ENCODE measurements at regions not wholly inside any gene's neighbourhood (a gene's known extent, or its start where the extent isn't known, plus 50 kb on each side); places are given as distances from the start of the nearest gene placed in this dataset.

DNA sequence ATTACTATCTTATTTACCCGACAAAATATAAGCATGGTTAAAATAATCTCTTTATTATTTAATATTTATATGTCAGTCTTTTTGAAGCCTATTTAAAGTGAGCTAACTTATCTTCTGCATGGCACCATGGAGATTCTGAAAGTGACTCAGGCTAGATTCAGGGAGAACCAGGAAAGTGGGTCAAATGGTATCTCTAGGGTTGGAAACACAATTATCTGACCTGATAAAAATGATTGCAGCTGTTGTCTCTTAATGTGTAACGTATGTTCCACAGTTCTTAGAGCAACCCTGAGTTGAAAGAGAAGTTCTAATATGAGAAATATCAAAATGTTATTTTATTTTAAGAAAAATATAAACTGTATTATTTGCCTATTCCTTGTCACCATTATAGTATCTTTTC lies 143.1 kb upstream of the CARD18 start:
- TF ChIP-seq, protein P1, sequence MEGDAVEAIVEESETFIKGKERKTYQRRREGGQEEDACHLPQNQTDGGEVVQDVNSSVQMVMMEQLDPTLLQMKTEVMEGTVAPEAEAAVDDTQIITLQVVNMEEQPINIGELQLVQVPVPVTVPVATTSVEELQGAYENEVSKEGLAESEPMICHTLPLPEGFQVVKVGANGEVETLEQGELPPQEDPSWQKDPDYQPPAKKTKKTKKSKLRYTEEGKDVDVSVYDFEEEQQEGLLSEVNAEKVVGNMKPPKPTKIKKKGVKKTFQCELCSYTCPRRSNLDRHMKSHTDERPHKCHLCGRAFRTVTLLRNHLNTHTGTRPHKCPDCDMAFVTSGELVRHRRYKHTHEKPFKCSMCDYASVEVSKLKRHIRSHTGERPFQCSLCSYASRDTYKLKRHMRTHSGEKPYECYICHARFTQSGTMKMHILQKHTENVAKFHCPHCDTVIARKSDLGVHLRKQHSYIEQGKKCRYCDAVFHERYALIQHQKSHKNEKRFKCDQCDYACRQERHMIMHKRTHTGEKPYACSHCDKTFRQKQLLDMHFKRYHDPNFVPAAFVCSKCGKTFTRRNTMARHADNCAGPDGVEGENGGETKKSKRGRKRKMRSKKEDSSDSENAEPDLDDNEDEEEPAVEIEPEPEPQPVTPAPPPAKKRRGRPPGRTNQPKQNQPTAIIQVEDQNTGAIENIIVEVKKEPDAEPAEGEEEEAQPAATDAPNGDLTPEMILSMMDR (conservative IDR thresholded peaks at IDR 0.05; ENCODE audit: low read depth, low read length) = no peak
- H3K4me3 ChIP-seq (ENCODE audit: low read depth, low read length) = no peak overlapping the region
- DNase-seq (ENCODE audit: low read depth) = no peak

DNA sequence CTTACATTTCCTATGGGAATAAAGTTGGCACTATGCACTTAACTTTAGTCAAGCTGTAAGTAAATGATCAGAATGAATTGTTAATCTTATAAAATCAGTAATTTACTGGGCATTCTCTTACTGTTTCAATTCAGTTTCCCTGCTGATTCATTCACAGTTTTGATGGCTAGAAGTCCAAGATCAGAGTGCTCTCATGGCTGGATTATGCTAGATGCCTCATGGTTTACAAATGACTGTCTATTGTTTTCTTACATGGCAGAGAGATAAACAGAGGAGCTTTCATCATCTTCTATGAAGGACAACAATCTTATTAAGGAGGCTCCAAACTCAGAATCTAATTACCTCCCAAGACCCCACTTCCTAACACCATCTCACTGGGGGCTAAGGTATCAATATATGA lies 135.1 kb upstream of the CARD18 start:
- no peak overlapping the region for H3K4me3 ChIP-seq (ENCODE audit: low read depth, low read length)
- TF ChIP-seq, protein P1 (conservative IDR thresholded peaks at IDR 0.05; ENCODE audit: low read depth, low read length) = no peak
- DNase-seq (ENCODE audit: low read depth) = no peak

DNA sequence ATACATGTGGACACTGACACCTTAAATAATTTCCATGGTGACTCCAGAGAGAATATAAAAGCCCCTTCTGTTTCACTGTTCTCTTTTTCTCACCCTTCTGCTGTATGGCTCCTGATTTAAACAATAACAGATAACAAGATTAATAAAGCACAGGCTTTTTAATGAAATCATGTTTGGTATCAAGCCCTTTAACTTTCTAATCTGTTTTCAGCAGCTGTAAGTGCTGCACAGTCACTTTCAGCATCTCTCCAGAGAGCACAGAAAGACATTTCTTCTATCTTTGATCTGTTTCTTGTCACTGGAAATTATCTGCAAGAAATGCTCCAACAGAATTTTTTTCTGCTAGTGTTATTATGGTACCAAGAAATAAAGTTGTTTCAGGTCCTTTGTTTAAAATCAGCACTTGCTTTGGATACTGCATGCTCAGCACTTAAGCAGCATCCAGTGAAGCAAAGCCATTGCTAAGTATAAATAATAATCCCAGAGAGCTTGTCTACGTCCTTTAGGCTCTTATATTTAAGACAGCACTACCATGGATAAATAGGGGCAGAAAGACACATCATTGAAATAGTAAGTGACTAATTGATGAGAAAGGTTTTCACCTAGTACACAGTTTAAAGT lies 134.2 kb upstream of the CARD18 start:
- TF ChIP-seq, protein P1 (conservative IDR thresholded peaks at IDR 0.05; ENCODE audit: low read depth, low read length) = no peak
- no peak overlapping the region for H3K4me3 ChIP-seq (ENCODE audit: low read depth, low read length)
- no peak for DNase-seq (ENCODE audit: low read depth)

DNA sequence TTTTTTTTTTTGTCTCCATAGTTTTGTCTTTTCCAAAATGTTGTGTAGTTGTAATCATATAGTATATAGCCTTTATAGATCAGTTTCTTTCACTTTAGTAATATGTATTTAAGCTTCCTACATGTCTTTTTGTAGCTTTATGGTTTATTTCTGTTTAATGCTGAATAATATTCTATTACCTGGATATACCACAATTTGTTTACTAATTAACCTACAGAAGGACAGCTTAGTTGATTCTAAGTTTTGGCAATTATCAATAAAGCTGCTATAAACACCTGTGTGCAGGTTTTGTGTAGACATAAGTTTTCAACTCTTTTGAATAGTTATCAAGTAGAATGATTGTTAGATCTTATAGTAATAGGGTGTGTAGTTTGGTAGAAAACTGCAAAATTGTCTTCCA lies 130.3 kb upstream of the CARD18 start:
- no peak overlapping the region for H3K4me3 ChIP-seq (ENCODE audit: low read depth, low read length)
- DNase-seq (ENCODE audit: low read depth) = no peak
- TF ChIP-seq, protein P1 (conservative IDR thresholded peaks at IDR 0.05; ENCODE audit: low read depth, low read length) = no peak

DNA sequence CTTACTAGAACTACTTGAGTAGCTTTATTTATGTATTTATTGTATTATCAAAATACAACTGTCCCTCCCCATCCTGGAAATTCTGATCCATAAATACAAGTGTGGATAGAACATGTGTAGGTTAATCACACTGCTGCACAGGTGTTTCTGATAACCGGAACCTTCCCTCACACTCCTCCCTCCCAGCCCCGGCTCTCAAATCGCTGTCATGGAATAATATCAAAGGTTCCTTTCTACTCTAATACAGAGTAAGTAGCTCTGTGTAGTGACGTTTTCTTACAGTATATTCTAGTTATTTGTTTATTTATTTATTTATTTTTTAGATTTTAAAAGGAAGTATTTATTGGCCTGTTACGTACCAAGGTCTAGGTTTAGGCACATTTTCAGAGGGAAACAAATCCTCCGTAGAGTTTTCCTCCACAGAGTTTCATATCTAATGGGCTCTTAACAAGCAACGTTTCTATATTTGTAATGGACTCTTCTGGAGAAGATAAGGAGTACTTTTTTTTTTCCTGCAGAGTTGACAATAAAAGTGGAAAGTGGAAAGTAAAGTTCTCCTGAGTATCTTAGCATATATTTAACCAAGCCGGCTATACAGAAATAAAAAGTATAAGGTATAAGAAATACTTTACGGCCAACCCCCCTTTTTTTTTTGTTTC lies 129.0 kb upstream of the CARD18 start:
- TF ChIP-seq, protein P1 (conservative IDR thresholded peaks at IDR 0.05; ENCODE audit: low read depth, low read length) = no peak
- no peak for DNase-seq (ENCODE audit: low read depth)
- no peak overlapping the region for H3K4me3 ChIP-seq (ENCODE audit: low read depth, low read length)

DNA sequence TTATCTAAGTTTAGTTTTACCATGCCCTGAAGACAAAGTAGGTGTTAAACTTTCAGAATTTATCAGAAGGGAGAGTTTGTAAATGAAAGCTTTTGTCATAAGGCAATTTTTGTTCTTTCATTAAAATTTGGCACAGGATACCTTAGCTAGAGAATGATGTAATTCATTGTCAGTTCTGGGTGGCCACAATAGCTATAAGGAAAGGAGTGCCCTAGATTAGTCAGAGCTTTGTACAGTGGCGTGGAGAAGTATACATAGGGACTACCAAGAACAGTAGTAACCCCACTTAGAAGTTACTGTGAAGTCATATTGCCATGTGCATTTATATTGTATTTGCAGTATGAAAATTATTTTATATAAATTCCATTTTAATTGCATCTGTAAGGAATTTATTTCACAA lies 126.3 kb upstream of the CARD18 start:
- H3K4me3 ChIP-seq (ENCODE audit: low read depth, low read length) = no peak overlapping the region
- DNase-seq (ENCODE audit: low read depth) = no peak
- TF ChIP-seq, protein P1 (conservative IDR thresholded peaks at IDR 0.05; ENCODE audit: low read depth, low read length) = no peak

DNA sequence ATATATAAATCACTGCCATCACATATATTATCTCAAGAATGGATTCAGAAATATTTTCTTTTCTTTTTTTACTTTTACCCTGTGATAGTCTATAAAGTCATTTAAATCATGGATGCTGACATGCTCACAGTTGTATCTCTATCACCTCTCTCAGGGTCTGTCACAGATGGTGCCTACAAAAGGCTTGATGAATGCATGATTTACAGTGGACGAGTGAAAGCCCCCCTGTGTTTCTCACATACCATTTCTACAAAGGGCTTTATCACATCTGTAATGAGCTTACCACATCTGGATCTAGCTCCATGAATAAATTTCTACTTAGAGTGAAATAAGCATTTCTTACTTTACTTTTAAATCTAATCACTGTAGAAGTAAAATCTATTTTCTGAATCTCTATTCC lies 121.4 kb upstream of the CARD18 start:
- no peak for DNase-seq (ENCODE audit: low read depth)
- TF ChIP-seq, protein P1 (conservative IDR thresholded peaks at IDR 0.05; ENCODE audit: low read depth, low read length) = no peak
- H3K4me3 ChIP-seq (ENCODE audit: low read depth, low read length) = no peak overlapping the region
